ENCODE measurements at regions not wholly inside any gene's neighbourhood (a gene's known extent, or its start where the extent isn't known, plus 50 kb on each side); places are given as distances from the start of the nearest gene placed in this dataset.

DNA sequence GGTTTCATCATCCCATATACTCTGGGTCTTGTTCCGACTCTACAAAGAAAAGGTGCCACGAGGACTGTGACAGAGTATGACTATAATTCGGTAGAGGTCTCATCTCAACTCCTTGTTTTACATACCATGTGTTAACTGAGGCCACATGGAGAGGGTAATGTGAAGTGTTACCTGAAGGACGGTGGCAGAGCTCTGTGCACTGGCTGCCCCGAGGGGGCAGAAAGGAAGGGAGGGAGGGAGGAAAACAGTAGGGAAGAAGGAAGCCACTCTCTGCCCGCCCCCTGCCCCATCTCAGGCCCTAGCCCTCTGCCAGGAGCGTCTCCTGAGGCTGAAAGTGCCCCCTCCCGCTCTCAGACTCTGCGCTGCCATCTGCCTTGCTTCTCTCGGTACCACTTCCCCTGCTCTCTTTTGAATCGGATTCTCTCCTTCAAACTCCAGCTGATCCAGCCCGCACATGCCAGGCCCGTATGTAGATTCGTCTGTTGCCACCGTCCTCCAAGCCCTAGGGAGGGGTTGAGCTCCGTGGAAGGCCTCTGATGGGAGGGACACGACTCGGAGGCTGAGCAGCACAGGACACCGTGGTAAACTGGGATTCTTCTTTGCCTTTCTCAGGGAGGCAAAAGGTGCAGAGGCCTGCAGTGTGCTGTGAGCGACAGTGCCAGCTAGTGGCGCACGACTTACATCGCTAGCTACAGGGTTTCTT is 70.5 kb upstream of the ATP10A start:
- no peak for TF ChIP-seq EZH2phosphoT487 (IDR thresholded peaks at IDR 0.05; ENCODE audit: low read depth)
- TF ChIP-seq, protein P1, sequence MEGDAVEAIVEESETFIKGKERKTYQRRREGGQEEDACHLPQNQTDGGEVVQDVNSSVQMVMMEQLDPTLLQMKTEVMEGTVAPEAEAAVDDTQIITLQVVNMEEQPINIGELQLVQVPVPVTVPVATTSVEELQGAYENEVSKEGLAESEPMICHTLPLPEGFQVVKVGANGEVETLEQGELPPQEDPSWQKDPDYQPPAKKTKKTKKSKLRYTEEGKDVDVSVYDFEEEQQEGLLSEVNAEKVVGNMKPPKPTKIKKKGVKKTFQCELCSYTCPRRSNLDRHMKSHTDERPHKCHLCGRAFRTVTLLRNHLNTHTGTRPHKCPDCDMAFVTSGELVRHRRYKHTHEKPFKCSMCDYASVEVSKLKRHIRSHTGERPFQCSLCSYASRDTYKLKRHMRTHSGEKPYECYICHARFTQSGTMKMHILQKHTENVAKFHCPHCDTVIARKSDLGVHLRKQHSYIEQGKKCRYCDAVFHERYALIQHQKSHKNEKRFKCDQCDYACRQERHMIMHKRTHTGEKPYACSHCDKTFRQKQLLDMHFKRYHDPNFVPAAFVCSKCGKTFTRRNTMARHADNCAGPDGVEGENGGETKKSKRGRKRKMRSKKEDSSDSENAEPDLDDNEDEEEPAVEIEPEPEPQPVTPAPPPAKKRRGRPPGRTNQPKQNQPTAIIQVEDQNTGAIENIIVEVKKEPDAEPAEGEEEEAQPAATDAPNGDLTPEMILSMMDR (IDR thresholded peaks at IDR 0.05; ENCODE audit: low read depth, low read length): peak; percentile 44
- H3K27me3 ChIP-seq (ENCODE audit: low read depth, low read length): no peaks in the 10 kb centered on the region
- peak overlapping the region; percentile 65 for H3K4me3 ChIP-seq (ENCODE audit: low read length)
- H3K79me2 ChIP-seq (ENCODE audit: low read length): no peaks in the 10 kb centered on the region
- no peaks in the 10 kb centered on the region for H3K9me3 ChIP-seq (ENCODE audit: insufficient read depth, low read length)
- H3K36me3 ChIP-seq (replicated peaks; ENCODE audit: low read depth, low read length): no peaks in the 10 kb centered on the region
- no peak overlapping the region for H3K27ac ChIP-seq (ENCODE audit: low read length)
- H3K9ac ChIP-seq (ENCODE audit: low read length): no peak overlapping the region
- no peaks in the 10 kb centered on the region for H3K4me1 ChIP-seq (ENCODE audit: low read length)
- H4K20me1 ChIP-seq (ENCODE audit: insufficient read depth, low read length): no peaks in the 10 kb centered on the region
- peak overlapping the region; percentile 82 for H3K4me2 ChIP-seq (ENCODE audit: low read length)
- peak overlapping the region; percentile 73; the same call in 1 of the 2 replicates for H2AFZ ChIP-seq (ENCODE audit: low read depth, low read length)

DNA sequence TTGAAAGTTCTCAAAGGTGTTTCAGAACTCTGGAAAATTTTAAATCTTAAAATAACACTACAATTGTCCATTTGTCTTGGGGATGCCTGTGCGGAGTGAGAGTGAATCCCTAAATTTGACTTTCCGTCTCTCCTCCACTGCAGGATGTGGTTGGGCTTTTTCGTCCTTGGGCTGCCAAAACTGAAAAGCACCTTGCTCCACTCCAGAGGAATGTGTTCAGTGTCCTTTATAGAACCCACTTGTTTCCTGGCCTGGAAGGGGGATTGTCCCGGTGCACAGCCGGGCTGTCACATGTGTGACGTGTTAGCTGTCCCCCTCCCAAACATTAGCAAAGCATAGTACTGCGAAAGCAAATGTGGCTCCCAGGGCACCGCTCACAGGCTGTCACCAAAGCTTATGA is 69.6 kb upstream of the ATP10A start:
- Histone ChIP-seq H3K36me3 (replicated peaks; ENCODE audit: low read depth, low read length) (no peaks in the 10 kb centered on the region), H4K20me1 (ENCODE audit: insufficient read depth, low read length) (no peaks in the 10 kb centered on the region), H3K4me2 (ENCODE audit: low read length) (no peak overlapping the region), H3K4me3 (ENCODE audit: low read length) (no peak overlapping the region), H3K79me2 (ENCODE audit: low read length) (no peaks in the 10 kb centered on the region), H2AFZ (ENCODE audit: low read depth, low read length) (no peak overlapping the region), H3K4me1 (ENCODE audit: low read length) (no peaks in the 10 kb centered on the region), H3K27me3 (ENCODE audit: low read depth, low read length) (no peaks in the 10 kb centered on the region), H3K9me3 (ENCODE audit: insufficient read depth, low read length) (no peaks in the 10 kb centered on the region), H3K9ac (ENCODE audit: low read length) (no peak overlapping the region), H3K27ac (ENCODE audit: low read length) (no peak overlapping the region)
- no peak for TF ChIP-seq EZH2phosphoT487 (IDR thresholded peaks at IDR 0.05; ENCODE audit: low read depth)
- TF ChIP-seq, protein P1 (IDR thresholded peaks at IDR 0.05; ENCODE audit: low read depth, low read length): no peak

- no peaks in the 10 kb centered on the region for H4K20me1 ChIP-seq (ENCODE audit: insufficient read depth, low read length)
- H2AFZ ChIP-seq (ENCODE audit: low read depth, low read length): no peak overlapping the region
- H3K4me3 ChIP-seq (ENCODE audit: low read length): no peak overlapping the region
- H3K79me2 ChIP-seq (ENCODE audit: low read length): no peaks in the 10 kb centered on the region
- H3K4me1 ChIP-seq (ENCODE audit: low read length): no peaks in the 10 kb centered on the region
- no peaks in the 10 kb centered on the region for H3K9me3 ChIP-seq (ENCODE audit: insufficient read depth, low read length)
- no peak overlapping the region for H3K9ac ChIP-seq (ENCODE audit: low read length)
- H3K27me3 ChIP-seq (ENCODE audit: low read depth, low read length): no peaks in the 10 kb centered on the region
- no peak overlapping the region for H3K27ac ChIP-seq (ENCODE audit: low read length)
- no peak overlapping the region for H3K4me2 ChIP-seq (ENCODE audit: low read length)
- H3K36me3 ChIP-seq (replicated peaks; ENCODE audit: low read depth, low read length): no peaks in the 10 kb centered on the region
- TF ChIP-seq EZH2phosphoT487 (IDR thresholded peaks at IDR 0.05; ENCODE audit: low read depth): no peak
- TF ChIP-seq, protein P1 (IDR thresholded peaks at IDR 0.05; ENCODE audit: low read depth, low read length): no peak
These were observed 68.7 kb upstream of the ATP10A start for GRCh38 chr15:25931851-25932250.

DNA sequence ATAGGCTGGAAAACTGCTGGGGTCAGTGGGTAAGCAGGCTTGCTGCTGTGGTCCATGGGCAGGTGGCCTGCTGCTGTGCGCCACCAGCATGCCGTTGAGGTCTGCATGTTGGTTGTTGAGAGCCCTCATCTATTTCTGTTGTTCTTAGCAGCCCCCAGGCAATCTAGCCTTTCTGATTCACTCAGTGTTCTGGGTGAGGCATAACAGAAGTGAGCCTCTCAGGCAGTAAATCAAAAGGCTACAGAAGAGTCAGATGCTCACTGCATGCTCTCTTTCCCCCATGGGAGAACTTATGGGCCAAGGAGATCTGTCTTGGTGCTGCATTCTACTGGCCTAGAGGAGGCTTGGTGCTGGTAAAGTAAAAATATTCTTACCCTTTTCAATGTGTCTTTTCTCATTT is 67.8 kb upstream of the ATP10A start:
- H3K9me3 ChIP-seq (ENCODE audit: insufficient read depth, low read length): no peaks in the 10 kb centered on the region
- H3K36me3 ChIP-seq (replicated peaks; ENCODE audit: low read depth, low read length): no peaks in the 10 kb centered on the region
- TF ChIP-seq EZH2phosphoT487 (IDR thresholded peaks at IDR 0.05; ENCODE audit: low read depth): no peak
- TF ChIP-seq, protein P1 (IDR thresholded peaks at IDR 0.05; ENCODE audit: low read depth, low read length): no peak
- no peak overlapping the region for H3K9ac ChIP-seq (ENCODE audit: low read length)
- H3K27me3 ChIP-seq (ENCODE audit: low read depth, low read length): no peaks in the 10 kb centered on the region
- H4K20me1 ChIP-seq (ENCODE audit: insufficient read depth, low read length): no peaks in the 10 kb centered on the region
- no peaks in the 10 kb centered on the region for H3K4me1 ChIP-seq (ENCODE audit: low read length)
- no peak overlapping the region for H3K4me2 ChIP-seq (ENCODE audit: low read length)
- no peaks in the 10 kb centered on the region for H3K79me2 ChIP-seq (ENCODE audit: low read length)
- no peak overlapping the region for H3K4me3 ChIP-seq (ENCODE audit: low read length)
- H2AFZ ChIP-seq (ENCODE audit: low read depth, low read length): no peak overlapping the region
- no peak overlapping the region for H3K27ac ChIP-seq (ENCODE audit: low read length)

All from OCI-LY3 (cell line).